SK-N-SH treated with all-trans-retinoic acid at 6 μM for 48 hours (cell line): ENCODE measurements at regions not wholly inside any gene's neighbourhood (a gene's known extent, or its start where the extent isn't known, plus 50 kb on each side); places are given as distances from the start of the nearest gene placed in this dataset.

Source experiments
- CREB5 ChIP-seq: fragments of 250-450 bp; sonication (Bioruptor Pico); IDR thresholded peaks from 2 replicates; pipeline ENCODE4 v1.5.1; 2020; ENCODE audit warnings: low read depth, mild to moderate bottlenecking, moderate library complexity
- CSRNP3 ChIP-seq: fragments of 250-450 bp; sonication (Bioruptor Pico); IDR thresholded peaks from 2 replicates; pipeline ENCODE4 v1.5.1; 2021; ENCODE audit warnings: mild to moderate bottlenecking, moderate library complexity
- ISL1 ChIP-seq: fragments of 250-450 bp; sonication (Bioruptor Pico); IDR thresholded peaks from 2 replicates; pipeline ENCODE4 v2.1.2; 2022; ENCODE audit warnings: mild to moderate bottlenecking, moderate library complexity
- ZFP3 ChIP-seq: fragments of 250-450 bp; sonication (Bioruptor Pico); IDR thresholded peaks from 2 replicates; pipeline ENCODE4 v1.5.0; 2020; ENCODE audit warnings: mild to moderate bottlenecking, moderate library complexity
- ZNF565 ChIP-seq: fragments of 450-650 bp; formaldehyde crosslinking; conservative IDR thresholded peaks from 2 replicates; pipeline ENCODE4 v1.5.0; 2020; ENCODE audit warnings: low read depth, mild to moderate bottlenecking, moderate library complexity

DNA sequence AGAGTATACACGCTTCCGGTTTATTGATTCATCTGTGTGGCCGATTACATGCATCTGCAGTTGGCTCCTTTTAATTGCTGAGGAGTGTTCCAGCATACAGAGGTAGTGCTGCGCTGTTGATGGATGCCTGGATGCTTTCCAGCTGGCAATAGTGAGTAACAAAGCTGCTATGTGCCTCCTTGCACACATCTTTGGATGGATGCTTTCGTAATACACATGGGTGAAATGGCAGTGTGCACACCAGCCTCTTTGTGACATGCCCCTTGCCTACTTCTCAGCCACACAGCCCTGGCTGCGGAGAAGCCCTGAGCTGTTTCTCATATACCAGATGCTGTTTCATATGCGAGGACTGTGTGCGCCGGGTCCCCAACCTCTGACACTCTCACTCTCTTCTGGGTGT is 151.0 kb downstream of the GADD45G start:
- no peak for TF ChIP-seq ISL1 (CRISPR knock-in tag)
- TF ChIP-seq CREB5, result no peak
- no peak for TF ChIP-seq ZNF565 (CRISPR knock-in tag)
- no peak for TF ChIP-seq ZFP3
- TF ChIP-seq CSRNP3 (CRISPR knock-in tag), result no peak
